Mucosa of descending colon (tissue), 3 donors: ENCODE measurements at regions not wholly inside any gene's neighbourhood (a gene's known extent, or its start where the extent isn't known, plus 50 kb on each side); places are given as distances from the start of the nearest gene placed in this dataset.
"Not testable (repeated sequence)": the region's sequence is repeated elsewhere in the genome, so short reads cannot be mapped to it uniquely, and the experiment has no call there.

Experiments used
- ATAC-seq: fragments of 200-7000 bp; cut with Tn5 transposase; one replicate; pipeline ENCODE4 v1.9.1; 2020; ENCODE audit warnings: mild to moderate bottlenecking, moderate library complexity
- DNase-seq, 3 donors: peaks; one replicate each; pipeline ENCODE4 v3.0.0-alpha.2; 2020
- H3K36me3 ChIP-seq: fragments of 200-600 bp; one replicate; pipeline ENCODE4 v1.8.0; 2021; ENCODE audit warnings: low read depth, mild to moderate bottlenecking
- H3K4me1 ChIP-seq: fragments of 200-600 bp; one replicate; pipeline ENCODE4 v1.8.0; 2021; ENCODE audit warnings: low read depth, mild to moderate bottlenecking
- H3K4me3 ChIP-seq: fragments of 200-600 bp; one replicate; pipeline ENCODE4 v1.8.0; 2021; ENCODE audit warnings: mild to moderate bottlenecking
- H3K9me3 ChIP-seq: fragments of 200-600 bp; one replicate; pipeline ENCODE4 v1.8.0; 2021; ENCODE audit warnings: mild to moderate bottlenecking
- intact Hi-C, 2 donors: fragments of 100-400 bp; cut with DNase I in 1 of 2; cut with micrococcal nuclease in 1 of 2; formaldehyde crosslinking; loops; one replicate each; pipeline versions ENCODE4 v1.11.0 to v1.11.1; 2022; cut with DNase I, micrococcal nuclease
- TF ChIP-seq, protein P1 (sequence below): fragments of 200-600 bp; IDR thresholded peaks from one replicate; pipeline ENCODE4 v1.8.0; 2022; ENCODE audit warnings: antibody characterized with exemption, mild to moderate bottlenecking
- donor health status: DM: no; HTN: no; CAD: no; lungs with moderate emphysema.
- donor health status: DM: no; HTN: no; CAD: no.
- donor health status: DM: no; HTN: yes; CAD: no.

DNA sequence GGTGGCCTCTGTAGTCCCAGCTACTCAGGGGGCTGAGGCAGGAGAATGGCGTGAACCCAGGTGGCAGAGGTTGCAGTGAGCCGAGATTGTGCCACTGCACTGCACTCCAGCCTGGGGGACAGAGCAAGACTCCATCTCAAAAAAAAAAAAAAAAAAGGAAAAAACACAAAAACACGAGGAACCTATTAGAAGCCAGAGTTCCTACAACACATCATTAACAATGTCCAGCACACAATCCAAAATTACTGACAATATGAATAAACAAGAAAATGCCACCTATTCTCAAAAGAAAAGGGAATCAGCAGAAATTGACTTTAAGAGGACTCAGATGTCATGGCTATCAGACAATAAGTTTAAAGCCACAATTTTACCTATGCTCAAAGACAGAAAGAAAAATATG is 57.3 kb upstream of the HS3ST3A1 start:
- DNase-seq, ATAC-seq, H3K9me3 ChIP-seq, H3K4me3 ChIP-seq, H3K4me1 ChIP-seq, intact Hi-C loops, H3K36me3 ChIP-seq: not testable (repeated sequence)

DNA sequence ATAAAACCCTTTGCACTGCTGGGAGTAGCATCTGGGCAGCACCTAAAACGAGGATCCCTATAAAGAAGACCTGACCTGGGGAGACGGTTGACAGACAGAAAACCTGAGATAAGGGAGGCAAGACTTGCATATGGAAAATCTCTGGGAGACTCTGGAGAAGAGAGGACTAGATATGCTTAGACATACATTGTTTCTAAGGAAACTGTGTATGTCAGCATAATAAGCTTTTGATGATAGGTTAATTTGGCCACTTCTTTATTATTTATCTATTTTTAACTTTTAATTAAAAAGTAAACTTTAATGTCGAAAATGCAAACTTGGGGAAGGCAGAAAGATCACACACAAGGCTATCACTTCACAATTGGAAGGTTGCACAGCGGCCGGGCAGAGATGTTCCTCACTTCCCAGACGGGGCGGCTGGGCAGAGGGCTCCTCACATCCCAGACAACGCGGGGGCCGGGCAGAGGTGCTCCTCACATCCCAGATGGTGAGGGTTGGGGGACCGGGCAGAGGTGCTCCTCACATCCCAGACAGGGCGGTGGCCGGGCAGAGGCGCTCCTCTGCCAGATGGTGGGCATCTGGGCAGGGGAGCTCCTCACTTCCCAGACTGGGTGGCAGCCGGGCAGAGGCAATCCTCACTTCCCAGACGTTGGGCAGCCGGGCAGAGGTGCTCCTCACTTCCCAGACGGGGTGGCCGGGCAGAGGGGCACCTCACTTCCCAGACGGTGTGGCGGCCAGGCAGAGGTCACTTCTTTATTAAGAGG is 64.3 kb upstream of the HS3ST3A1 start:
- no peak overlapping the region for H3K4me3 ChIP-seq
- intact Hi-C loops = no loop called here
- DNase-seq (no peak), ATAC-seq (no peak)
- TF ChIP-seq, protein P1, sequence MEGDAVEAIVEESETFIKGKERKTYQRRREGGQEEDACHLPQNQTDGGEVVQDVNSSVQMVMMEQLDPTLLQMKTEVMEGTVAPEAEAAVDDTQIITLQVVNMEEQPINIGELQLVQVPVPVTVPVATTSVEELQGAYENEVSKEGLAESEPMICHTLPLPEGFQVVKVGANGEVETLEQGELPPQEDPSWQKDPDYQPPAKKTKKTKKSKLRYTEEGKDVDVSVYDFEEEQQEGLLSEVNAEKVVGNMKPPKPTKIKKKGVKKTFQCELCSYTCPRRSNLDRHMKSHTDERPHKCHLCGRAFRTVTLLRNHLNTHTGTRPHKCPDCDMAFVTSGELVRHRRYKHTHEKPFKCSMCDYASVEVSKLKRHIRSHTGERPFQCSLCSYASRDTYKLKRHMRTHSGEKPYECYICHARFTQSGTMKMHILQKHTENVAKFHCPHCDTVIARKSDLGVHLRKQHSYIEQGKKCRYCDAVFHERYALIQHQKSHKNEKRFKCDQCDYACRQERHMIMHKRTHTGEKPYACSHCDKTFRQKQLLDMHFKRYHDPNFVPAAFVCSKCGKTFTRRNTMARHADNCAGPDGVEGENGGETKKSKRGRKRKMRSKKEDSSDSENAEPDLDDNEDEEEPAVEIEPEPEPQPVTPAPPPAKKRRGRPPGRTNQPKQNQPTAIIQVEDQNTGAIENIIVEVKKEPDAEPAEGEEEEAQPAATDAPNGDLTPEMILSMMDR = no peak
- H3K36me3 ChIP-seq = no peaks in the 10 kb centered on the region
- peaks cover 9% of the 10 kb centered on the region for H3K9me3 ChIP-seq
- H3K4me1 ChIP-seq = no peaks in the 10 kb centered on the region

DNA sequence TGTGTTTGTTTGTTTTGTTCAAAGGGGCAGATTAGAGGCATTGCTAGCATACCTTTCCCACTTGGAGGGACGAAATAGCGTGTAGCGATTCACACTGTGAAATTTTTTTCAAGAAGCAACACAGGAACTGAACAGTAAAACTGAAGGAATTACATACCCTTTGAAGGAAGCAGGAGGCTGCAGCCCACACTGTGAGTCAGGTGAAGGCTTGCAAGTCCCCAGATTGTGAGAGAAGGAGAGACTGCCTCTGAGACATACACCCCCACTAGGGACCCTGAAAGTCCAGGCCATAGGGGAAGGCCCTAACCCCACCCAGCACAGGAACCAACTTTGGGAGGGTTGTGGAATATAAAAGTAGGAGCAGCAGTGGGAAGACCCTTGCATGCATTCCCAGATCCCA is 69.6 kb upstream of the HS3ST3A1 start:
- Histone ChIP-seq H3K9me3 (peaks cover 9% of the 10 kb centered on the region), H3K36me3 (no peaks in the 10 kb centered on the region), H3K4me1 (no peaks in the 10 kb centered on the region), H3K4me3 (no peak overlapping the region)
- TF ChIP-seq, protein P1 = no peak
- ATAC-seq (no peak), DNase-seq (no peak)
- intact Hi-C loops = no loop called here

DNA sequence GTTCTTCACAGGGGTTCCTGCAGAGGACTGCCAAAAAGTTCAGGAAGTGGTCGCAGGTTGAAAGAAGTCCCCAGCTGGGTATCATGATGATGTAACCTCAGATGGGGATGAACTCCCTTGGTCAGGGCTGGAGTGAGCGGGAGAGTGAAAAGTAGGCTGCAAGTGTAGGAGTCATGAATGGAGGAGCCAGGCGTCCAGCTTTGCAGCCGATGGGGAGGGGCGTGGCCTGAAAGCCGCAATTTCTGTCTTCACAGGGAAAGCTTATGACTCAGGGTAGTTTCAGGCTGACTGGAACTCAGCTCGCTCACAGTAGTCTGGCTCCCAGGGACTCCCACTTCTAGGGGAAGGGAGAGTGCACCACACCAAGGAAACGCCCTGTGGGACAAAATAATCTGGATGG is 70.0 kb upstream of the HS3ST3A1 start:
- H3K36me3 ChIP-seq = no peaks in the 10 kb centered on the region
- no peak for ATAC-seq
- TF ChIP-seq, protein P1 = no peak

DNA sequence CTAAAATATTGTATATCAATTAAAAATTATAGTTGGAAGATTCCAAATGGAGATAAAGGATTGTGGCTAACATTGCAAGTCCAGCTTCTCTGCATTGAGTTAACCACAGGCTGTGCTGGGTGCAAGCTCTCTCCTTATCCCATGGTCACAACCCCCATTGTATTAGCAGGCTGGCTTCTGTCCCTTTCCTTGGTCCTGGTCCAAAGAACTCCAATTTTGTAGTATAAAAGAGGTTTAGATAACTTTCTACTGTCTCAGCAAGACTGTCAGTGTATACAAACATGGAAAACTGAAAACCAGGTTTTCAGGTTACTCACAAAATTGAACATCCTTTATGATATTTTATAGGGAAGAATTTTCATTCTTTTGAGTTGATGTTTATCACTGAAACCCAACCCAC is 76.6 kb upstream of the HS3ST3A1 start:
- H3K4me1 ChIP-seq = no peaks in the 10 kb centered on the region
- no peaks in the 10 kb centered on the region for H3K36me3 ChIP-seq
- intact Hi-C loops = no loop called here
- DNase-seq = no peak
- no peaks in the 10 kb centered on the region for H3K9me3 ChIP-seq
- no peak for ATAC-seq
- H3K4me3 ChIP-seq = no peak overlapping the region
- TF ChIP-seq, protein P1 = no peak

More for the DNA sequence above, 70.0 kb upstream of the HS3ST3A1 start:
- intact Hi-C loops = no loop called here
- Histone ChIP-seq H3K4me3 (no peak overlapping the region), H3K9me3 (peaks cover 9% of the 10 kb centered on the region), H3K4me1 (no peaks in the 10 kb centered on the region)
- no peak for DNase-seq

DNA sequence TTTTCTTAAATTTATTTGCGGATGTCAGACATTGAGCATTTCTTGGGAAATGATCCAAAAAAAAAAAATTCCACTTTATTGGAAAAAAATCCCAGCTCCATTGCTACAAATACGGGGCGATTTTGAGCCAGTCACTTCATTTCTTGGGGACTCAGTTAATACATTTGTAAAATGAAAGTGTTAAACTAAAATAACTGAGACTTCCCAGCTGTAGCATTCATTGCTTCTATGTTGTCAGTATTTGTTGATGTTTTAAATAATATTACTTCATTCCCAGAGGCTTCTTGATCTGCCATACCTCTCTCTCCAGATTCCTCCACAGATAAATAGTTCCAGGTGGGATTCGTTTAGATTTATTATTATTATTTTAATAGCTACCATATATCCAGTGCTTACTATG is 77.1 kb upstream of the HS3ST3A1 start:
- TF ChIP-seq, protein P1 = no peak
- H3K4me3 ChIP-seq = no peak overlapping the region
- no peaks in the 10 kb centered on the region for H3K9me3 ChIP-seq
- DNase-seq (no peak), ATAC-seq (no peak)
- intact Hi-C loops = no loop called here
- no peaks in the 10 kb centered on the region for H3K36me3 ChIP-seq
- no peaks in the 10 kb centered on the region for H3K4me1 ChIP-seq
